HG03095 (cell line): ENCODE measurements at regions not wholly inside any gene's neighbourhood (a gene's known extent, or its start where the extent isn't known, plus 50 kb on each side); places are given as distances from the start of the nearest gene placed in this dataset.

Experiments
- ATAC-seq: cut with Tn5 transposase; IDR thresholded peaks from one replicate; pipeline ENCODE4 v1.9.1; 2021; ENCODE audit warnings: moderate library complexity; ENCODE audit not compliant: unreplicated experiment

DNA sequence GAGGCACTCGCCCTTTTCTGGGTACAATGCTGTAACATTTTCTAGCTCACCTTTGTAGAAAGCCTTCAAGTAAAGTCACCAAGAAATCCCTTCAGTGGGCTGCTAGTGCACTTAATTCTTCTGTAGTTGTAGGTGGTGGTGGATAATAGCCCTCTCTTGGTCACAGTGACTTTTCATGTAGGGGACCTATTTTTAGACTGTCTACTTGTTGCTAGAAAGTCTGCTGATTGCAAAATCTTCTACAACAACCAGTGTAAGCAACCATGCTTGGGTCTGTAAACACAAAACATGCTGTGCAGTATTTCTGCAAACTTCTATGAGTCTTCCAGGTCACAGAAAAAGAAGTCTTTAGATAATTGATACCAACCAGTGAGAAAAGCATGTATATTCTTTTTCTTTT is 55.6 kb downstream of the PBDC1 start:
- no peak for ATAC-seq

DNA sequence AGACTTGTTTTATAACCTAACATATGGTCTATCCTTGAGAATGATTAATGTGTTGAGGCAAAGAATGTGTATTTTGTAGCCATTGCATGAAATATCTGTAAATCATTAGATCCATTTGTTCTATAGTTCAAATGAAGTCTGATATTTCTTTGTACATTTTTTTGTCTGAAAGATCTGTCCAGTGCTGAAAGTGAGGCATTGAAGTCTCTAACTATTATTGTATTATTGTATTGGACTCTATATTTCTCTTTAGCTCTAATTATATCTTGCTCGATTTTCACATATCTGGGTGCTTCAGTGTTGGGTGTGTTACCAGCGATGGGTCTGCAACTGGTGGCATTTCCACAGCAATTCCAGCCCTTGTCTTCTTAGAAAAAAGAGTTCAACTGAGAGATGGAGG is 76.0 kb downstream of the PBDC1 start:
- ATAC-seq, result no peak

DNA sequence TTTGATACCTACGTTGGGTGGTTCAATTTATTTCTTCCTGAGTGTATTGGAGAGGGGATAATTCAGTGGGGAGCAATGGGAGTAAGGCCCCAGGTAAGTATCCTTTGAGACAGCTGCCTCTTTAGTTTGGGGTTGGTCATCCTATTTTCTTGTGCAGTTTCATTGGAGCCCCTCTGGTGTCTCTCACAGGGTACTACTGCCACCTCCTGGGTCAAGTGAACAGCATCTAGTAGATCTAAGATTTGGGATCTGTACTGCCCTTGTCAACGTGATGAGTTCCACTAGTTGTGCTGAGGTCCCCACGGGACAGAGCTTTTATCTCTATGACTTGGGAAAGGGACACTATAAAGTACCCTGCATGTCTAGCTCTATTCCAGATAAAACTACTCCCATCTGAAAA is 80.6 kb downstream of the PBDC1 start:
- ATAC-seq, result peak; percentile 83

DNA sequence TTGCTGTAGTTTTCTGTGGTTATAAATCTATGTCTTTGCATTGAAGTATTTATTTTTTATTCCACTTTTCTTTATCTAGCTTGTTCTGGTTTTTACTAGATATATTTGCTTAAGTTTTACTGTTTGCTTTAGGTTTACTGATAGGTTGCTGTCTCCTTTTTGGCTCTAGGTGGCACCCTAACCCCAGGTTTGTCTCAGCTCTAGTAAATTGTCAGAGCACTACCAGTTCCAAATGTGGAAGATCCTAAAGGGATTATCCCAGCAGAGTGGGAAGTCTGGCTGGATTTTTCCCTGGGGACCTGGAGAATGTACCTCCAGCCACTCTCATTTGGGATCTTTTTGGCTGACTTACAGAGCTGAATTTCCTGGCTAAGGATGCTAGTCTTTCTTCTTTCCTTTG is 106.1 kb downstream of the PBDC1 start:
- peak; percentile 75 for ATAC-seq
